Activated gamma-delta T cell treated with anti-CD3 and anti-CD28 coated beads, Interleukin-2, amount 50 U/mL, for 16 hours (primary cell): ENCODE measurements at regions not wholly inside any gene's neighbourhood (a gene's known extent, or its start where the extent isn't known, plus 50 kb on each side); places are given as distances from the start of the nearest gene placed in this dataset.
"Not testable (repeated sequence)": the region's sequence is repeated elsewhere in the genome, so short reads cannot be mapped to it uniquely, and the experiment has no call there.

Experiments used
- DNase-seq: peaks from one replicate; pipeline ENCODE4 v3.0.0-alpha.2; 2020; ENCODE audit warnings: low read depth

DNA sequence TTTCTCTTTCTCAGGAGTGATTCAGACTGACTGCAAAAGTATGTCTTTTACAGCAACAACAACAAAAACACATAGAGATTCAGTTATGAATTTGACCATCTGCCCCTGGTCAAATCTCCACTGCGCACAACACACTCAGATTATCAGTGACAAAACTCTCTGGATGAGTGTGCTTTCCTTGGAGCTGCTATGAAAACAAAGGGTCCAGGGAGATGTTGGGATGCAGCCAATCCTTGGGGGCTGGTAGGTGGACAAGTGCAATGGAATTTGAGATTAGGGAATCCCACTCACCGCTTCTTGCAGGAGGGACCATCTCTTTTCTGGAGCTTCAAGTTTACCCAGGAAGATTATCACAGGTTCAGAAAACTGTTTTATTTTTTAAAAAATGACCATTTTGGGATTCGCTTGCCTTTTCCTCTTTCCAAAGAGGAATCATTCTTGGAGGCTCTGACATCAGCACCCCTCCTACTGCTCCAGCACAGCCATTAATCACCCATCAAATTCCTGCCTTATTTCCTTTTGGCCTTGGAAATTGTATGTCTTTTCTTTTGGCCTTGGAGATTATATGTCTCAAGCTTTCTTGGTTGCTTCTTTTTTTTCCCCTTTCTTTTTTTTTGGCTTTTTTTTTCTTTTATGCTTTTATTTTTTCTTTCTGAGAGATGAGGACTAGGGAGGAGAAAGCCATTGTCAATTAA lies 311.8 kb downstream of the TSHZ3 start:
- no peak for DNase-seq

DNA sequence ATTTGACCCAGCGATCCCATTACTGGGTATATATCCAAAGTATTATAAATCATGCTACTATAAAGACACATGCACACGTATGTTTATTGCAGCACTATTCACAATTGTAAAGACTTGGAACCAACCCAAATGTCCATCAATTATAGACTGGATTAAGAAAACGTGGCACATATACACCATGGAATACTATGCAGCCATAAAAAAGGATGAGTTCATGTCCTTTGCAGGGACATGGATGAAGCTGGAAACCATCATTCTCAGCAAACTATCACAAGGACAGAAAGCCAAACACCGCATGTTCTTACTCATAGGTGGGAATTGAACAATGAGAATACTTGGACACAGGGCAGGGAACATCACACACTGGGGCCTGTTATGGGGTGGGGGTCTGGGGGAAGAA lies 317.8 kb downstream of the TSHZ3 start:
- DNase-seq: not testable (repeated sequence)

DNA sequence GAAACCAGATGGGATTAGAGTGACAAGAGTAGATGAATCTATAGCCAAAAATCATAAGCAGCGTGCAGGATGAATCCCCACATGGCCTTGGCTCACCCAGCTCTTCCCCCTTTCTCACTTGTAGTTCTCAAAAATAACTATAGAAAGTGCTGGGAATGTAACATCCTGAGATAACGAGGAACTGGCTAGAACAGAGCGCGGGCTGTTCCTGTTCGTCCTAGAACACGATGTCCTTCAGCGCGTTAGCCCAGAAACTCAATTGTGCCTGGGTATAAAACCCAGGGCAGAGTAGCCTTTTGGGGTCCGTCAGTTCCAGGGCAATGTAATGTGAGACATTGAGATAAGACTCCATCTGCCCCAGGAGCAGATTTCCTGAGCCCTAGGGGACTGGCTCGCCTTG lies 326.2 kb downstream of the TSHZ3 start:
- no peak for DNase-seq

DNA sequence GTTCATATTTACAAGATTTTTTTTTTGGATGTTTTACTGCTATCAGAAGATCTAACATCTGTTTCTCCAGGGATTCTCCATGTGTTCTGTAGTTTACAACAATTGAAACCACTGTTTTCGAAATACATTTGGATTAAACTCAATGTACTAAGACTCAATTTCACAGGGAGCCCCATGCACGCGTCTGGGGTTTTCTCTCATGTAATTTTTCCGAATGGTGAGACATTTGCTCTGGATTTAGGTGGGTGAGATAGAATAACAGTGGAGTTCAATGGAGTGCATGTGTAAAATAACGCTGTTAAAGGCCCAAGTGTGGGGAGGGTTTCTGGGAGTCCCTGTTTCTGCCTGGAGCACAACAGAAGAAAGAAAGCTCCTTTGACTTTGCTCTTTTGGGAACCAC lies 330.3 kb downstream of the TSHZ3 start:
- no peak for DNase-seq

DNA sequence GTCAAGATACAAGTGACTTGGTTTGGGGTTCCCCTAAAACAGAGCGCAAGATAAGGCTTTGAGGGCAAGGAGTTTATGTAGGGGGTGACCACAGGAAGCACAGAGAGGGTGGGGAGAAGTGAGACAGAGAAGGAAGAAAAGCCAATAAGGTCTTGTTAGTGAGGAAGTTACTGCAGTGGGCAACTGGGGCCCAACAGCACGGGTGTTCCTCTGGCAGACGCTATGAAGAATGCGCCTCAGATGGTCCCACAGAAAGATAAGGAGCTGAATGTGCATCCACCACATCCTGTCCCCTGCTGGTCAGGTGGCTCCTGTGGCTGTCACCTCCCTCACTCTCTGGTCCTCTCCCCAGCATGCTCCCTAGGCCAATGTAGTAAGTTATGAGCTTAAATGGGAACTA lies 333.5 kb downstream of the TSHZ3 start:
- no peak for DNase-seq

DNA sequence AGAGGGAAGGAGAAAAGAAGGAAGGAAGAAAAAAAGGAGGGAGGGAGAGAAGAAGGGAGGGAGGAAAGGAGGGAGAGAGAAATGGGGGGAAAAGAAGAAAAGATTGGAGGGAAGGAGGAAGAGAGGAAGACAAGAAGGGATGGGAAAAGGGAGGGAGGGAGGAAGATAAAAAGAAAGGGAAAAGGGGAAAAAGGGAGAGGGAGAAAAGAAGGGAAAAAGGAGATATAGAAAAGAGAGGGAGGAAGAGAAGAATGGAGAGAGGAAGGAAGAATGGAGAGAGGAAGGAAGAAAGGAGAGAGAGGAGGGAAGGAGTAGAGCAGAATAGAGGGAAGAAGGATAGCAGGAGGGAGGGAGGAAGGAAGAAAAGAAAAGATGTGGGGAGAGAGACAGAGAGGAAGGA lies 334.6 kb downstream of the TSHZ3 start:
- DNase-seq: no peak

DNA sequence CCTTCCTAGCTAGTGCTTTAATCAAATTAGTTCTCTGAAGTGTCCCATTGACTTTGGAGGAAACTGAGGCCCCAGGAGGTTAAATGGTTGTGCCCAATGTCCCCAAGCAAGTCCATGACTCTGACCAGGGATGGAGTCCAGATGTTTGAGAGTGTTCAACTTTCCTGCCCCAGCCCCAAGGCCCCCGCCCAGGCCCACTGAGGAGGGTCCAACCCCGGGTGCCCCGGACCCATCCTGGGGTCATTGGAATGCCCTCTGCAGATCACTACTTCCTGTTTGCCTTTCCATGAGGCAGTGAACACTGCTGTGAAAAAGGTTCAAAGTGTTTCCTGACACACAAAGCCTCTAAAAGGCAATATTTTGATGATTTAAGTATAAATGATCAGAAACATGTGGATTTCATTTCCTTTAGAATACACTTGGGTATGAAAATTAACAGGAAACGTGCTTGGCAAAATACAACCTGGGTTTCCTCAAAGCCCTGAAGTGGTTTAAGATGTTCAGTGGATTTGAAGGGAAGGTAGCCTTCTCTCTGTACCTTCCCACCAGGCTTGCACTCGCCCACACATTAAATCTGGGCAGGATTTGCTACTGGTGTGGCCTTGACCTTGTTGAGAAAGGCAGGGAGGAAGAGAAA lies 335.7 kb downstream of the TSHZ3 start:
- DNase-seq: no peak

DNA sequence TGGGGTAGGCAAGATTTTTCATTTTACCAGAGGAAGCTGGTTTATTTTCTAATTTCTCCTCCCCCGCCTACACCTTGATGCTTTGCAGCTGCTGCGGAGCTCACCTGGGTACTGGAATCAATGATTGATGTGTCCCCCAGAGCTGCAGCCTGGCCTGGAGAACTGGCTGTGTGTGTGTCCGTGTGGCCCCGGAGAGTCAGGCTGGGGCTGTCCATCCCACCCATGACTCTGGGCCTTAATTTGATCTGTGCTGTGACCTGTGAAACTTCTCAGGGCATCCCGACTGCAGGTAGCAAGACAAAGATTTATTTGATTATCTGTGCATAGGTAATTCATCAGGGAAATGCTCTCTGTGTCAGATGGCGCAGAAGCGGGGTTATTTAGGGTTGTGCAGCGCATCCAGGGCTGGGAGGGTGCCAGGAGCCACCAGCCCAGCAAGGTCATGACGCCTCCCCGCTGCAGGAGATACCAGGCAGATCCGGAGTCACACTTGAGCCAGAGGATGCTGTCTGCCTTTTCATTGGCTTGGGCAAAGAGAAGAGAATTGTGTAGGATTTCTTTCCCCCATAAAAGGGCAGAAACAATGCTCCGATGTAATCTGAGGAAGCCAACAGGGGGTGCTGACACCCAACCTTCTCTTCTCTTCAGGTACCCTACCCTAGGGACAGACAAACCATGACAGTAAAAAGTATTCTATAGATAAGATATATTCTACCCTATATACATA lies 346.6 kb downstream of the TSHZ3 start:
- no peak for DNase-seq

DNA sequence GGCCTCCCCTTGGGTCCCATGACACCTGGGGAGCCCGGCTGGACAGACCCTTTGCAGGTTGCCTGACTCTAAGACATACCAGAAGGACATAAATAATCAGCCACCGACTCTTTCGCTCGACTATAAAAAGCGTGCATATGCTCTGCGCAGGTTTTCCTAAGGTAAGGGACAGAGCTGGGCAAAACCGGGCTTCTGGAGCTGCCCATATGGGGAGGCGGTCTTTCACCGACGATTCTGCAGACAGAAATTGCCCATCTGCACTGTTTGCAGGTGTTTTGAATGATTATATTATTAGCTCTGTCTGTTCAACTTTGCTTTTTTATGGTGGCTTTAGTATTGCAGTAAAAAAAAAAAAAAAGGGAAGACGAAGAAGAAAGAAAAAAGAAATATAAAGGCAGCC lies 347.2 kb downstream of the TSHZ3 start:
- DNase-seq: no peak

DNA sequence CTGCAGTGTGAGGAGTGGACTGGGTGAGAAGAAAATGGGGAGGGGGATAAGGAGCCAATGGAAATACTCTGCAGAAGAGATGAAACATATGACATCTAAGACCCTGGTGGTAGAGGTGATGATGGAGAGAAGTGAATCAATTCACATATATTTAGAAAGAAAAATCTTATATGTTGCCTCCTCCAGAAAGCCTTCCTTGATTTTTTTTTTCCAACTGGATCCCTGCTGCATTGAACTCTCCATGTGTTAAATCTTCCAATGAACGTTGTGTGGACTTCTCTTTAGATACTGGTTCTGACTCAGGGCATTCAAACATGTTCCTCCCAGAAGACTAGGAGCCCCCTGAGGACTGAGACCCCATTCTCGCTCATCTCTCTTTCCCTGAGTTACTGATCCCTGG lies 348.3 kb downstream of the TSHZ3 start:
- no peak for DNase-seq

DNA sequence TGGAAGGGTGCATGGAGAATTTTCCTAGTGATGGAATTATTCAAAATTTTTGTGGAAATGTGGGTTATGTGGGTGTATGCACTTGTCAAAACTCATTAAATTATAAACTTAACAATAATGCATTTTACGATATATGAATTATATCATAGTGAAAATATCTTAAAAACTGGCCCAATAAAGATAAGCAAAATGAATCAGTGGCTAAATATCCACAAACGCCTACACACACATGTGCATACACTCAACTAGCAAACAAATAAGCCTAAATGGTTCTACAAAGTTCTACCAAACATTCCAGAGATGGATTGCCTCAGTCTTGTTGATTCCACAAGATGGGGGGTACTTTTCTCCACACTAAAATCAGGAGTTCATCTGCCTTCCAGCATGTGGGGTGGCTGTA lies 349.5 kb downstream of the TSHZ3 start:
- no peak for DNase-seq

DNA sequence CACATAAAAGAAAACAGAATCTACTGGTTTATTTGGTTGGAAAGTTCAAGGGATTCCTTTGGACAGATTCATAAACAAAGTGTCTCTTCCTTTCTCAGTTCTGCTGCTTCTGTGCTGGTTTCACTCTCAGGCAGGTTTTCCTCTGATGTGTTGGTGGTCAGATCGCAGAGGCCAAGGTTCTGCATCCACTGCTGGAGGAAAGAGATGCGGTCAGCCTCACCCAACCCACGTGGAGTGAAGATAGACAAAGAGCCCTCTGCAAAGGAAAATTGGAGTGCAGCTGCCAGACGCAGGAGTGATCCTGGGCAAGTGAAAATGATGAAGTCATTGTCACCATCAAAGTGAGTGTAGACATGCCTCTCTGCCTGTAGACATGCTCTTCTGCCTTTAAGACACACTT lies 352.0 kb downstream of the TSHZ3 start:
- no peak for DNase-seq

DNA sequence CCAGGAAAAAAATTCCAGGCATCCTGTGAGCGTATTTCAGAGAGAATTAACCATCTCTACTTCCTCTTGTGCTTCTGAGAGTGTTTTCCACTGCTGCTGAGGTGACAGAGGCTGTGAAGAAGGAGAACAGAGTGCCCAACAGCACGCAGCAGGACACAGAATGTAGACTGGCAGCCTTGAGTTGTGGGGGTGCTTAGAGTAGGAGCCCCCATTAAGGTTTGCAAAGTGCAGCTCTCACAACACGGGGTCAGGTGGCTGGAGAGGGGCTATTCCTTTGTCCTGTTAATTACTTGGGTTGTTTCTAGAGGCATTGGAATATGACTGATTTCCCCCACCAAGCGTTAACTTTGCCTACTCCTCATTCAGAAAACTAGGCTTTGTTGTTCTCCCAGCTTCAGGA lies 370.6 kb downstream of the TSHZ3 start:
- DNase-seq: no peak

DNA sequence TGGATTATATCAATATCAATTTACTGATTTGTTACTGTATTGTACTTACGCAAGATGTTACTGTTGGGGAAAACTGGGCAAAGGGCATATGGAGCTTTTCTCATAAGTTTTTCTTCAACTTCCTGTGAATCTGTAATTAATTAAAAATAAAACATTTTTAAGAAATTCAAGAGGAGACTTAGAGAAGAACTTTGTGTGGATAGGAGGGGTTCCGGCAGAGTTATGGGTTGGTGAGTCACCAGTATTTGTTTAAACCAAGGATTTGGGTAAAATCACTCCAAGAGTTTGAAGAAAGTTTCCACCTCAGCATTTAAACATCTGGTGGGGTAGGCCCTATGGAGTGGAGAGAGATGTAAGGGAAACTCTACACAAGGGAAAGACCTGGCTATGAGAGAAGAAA lies 379.6 kb downstream of the TSHZ3 start:
- no peak for DNase-seq

DNA sequence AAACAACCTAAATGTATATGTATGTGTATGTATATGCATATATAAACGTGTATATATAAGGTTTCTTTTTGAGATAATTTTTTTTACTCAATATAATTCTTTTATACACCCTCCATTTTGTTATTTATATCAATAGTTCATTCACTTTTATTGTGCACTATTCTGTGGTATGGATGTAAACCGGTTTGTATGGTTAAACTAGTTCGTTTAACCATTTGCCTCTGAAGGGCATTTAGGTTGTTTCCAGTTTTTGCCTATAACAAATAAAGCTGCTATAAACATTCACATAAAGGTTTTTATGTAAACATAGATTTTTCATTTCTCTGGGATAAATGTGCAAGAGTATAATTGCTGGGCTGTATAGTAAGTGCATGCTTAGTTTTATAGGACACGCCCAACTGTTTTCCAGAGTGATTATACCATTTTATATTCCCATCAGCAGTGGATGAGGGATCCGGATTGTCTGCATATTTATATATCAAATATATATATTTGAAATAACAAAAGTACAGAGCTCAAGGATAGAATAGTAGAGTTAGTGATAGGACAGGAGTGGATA lies 380.3 kb downstream of the TSHZ3 start:
- DNase-seq: no peak

DNA sequence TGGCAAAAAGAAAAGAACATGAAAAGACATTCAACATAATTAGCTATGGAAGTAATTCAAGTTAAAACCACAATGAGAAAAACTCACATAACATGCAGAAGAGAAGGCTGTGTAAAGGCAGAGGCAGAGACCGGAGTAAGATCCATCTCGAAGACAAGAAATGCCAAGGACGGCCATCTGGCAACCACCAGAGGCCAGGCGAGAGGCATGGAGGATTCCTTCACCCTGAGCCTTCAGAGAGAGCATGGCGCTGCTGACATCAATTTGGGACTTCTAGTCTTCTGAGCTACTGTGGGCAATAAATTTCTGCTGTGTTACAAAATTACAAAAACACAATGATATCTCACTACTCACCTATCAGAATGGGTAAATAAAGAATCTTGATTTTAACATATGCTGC lies 381.0 kb downstream of the TSHZ3 start:
- no peak for DNase-seq

DNA sequence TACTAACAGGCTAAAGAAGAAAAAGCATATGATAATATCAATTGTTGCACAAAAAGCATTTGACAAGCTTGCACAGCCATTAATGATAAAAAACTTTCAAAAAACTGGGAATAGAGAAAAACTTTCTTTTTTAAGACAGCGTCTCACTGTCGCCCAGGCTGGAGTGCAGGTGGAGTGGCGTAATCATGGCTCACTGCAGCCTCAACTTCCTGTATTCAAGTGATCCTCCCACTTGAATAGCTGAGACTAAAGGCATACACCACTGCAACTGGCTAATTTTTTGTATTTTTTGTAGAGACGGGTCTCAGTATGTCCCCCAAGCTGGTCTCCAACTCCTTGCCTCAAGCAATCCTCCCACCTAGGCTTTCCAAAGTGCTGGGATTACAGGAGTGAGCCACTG lies 382.8 kb downstream of the TSHZ3 start:
- no peak for DNase-seq

DNA sequence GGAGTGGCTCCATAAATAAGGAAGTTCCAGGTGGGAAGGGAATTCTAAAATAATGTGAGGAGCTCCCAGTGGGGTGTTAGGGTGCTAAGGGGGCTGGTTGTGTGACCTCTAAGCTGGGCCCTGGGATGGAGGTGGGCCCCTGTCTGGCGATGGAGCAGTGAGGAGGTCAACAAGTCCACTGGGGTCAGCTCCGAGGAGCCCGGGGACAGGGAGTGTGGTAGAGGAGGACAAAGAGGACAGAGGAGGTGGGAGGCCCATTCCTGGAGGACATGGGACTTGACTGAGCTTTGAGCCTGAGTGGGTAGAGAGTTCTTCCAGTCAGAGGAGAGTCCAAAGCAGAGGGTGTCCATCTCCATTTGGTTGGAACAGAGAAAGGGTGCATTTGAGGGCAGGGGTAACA lies 390.2 kb downstream of the TSHZ3 start:
- no peak for DNase-seq

DNA sequence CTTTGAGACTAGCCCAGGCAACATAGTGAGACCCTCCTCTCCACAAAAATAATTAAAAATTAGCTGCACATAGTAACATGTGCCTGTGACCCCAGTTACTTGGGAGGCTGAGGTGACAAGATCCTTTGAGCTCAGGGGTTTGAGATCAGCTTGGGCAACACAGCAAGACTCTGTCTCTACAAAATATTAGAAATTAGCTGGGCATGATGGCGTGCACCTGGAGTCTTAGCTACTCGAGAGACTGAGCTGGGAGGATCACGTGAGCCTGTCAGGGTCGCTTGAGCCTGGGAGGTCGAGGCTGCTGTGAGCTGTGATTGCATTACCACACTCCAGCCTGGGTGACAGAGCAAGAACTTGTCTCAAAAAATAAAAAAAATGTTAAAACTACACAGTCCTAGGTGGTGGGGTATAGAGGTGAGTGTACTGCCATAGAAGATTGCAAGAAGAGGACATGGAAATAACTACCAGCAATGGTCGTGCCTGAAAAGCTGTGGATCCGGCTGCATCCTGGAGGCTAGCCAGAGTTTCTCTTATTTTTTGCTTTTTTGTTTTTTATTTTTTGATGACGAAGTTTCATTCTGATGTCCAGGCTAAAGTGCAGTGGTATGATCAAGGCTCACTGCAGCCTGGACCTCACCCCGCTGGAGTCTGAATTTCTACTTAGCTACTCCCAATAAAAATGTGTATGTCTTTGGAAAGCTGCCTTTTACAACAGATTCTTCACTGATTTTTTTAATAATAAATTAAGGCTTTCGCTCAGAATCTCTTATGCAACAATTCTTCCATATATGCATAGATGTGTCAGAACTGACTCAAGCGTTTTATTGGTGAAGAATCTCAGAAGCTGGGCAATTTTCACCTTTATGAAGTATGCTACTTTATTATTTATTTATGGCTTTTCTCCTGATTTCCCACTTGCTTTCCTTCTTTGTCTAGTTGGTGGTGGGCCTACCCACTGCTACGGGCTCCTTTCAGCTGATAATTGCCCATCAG lies 393.8 kb downstream of the TSHZ3 start:
- no peak for DNase-seq

DNA sequence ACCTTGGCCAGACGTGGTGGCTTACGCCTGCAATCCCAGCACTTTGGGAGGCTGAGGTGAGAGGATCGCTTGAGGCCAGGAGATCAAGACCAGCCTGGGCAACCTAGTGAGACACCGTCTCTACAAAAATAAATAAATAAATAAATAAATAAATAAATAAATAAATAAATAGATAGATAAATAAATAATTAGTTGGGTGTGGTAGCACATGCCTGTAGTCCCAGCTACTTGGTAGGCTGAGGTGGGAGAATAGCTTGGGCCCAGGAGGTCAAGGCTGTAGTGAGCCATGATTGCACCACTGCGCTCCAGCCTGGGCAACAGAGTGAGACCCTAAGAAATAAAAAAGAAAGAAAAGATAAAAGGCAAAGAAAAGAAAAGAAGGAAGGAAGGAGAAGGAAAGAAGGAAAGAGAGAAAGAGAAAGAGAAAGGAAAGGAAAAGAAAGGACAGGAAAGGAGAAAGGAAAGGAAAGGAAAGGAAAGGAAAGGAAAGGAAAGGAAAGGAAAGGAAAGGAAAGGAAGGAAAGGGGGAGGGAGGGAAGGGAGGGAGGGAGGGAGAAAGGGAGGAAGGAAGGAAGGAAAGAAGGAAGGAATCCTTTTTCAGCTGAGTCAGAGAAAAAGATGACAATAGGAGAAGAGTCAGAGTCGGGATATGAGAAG lies 404.8 kb downstream of the TSHZ3 start:
- DNase-seq: not testable (repeated sequence)

DNA sequence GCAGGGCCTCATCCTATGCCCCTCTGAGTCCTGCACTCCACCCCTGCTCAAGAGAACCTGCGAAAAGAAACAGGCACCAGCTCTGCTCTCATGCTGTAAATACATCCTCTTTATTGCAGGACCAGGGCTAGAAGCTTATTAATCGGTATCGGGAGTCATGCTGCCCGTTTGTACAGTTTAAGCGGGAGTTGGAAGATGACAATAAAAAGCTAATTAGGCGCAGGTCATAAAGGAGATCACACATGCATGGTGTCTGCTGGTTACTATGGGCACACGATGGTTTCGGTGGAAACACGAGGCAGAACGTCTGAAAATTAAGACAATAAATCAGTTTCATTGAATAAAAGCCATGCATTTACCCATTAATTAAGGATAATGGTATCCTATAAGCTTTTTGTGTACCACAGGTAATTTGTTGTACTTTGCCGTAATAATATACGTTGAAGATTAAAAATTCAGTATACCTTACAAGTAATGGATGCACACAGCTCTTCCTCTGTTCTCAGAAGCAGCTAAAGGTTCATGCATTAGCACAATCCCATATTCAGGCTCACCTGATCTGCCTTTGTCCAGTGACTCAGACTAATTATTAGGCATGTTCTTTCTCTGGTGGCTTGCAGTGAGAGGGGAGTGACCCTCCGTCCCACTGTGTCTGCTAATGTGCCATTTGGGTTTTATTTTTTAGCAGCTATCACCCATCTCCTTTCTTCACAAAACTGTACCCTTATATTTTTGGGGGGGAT lies 406.0 kb downstream of the TSHZ3 start:
- no peak for DNase-seq
